ENCODE measurements at regions not wholly inside any gene's neighbourhood (a gene's known extent, or its start where the extent isn't known, plus 50 kb on each side); places are given as distances from the start of the nearest gene placed in this dataset.

GRCh38 chr3:95055288-95055687 lies 992.4 kb downstream of the NSUN3 start:
- no peak for TF ChIP-seq YY1 (IDR thresholded peaks at IDR 0.05; ENCODE audit: insufficient read depth, insufficient read length)
- no peak for TF ChIP-seq ZNF274 (IDR thresholded peaks at IDR 0.05; ENCODE audit: low read depth, low read length)
- no peak for TF ChIP-seq SUZ12 (IDR thresholded peaks at IDR 0.05; ENCODE audit: extremely low read depth, insufficient read depth, insufficient read length)
